ENCODE measurements at regions not wholly inside any gene's neighbourhood (a gene's known extent, or its start where the extent isn't known, plus 50 kb on each side); places are given as distances from the start of the nearest gene placed in this dataset.

- Histone ChIP-seq H3K36me3 (ENCODE audit: control insufficient read depth in 2 of 2, extremely low read depth in 1 of 2, insufficient read depth in 2 of 2, low read length in 2 of 2) (no peaks in the 10 kb centered on the region), H3K9me3 (replicated peaks; ENCODE audit: control insufficient read depth, insufficient read depth, low read length) (peaks cover 4% of the 10 kb centered on the region), H3K79me2 (ENCODE audit: control insufficient read depth, insufficient read depth, low read length) (no peaks in the 10 kb centered on the region), H3K4me2 (ENCODE audit: insufficient read depth, low read length) (no peak overlapping the region), H3K9me1 (replicated peaks; ENCODE audit: control insufficient read depth, extremely low read depth, insufficient read depth, low read length) (no peaks in the 10 kb centered on the region), H2AFZ (ENCODE audit: low read depth, low read length) (no peak overlapping the region), H3K4me1 (ENCODE audit: control insufficient read depth, extremely low read depth, insufficient read depth, low read length) (no peaks in the 10 kb centered on the region), H3K9ac (replicated peaks; ENCODE audit: extremely low read depth, insufficient read depth, low read length) (no peak overlapping the region), H3K27ac (ENCODE audit: insufficient read depth, low read depth, low read length) (no peak overlapping the region), H3K4me3 (replicated peaks in 1 of 3; ENCODE audit: insufficient read depth in 1 of 3, low read depth in 1 of 3, low read length in 3 of 3) (no peak overlapping the region), H4K20me1 (replicated peaks; ENCODE audit: control insufficient read depth, extremely low read depth, insufficient read depth, low read length) (no peaks in the 10 kb centered on the region), H3K27me3 (ENCODE audit: control insufficient read depth in 2 of 2, insufficient read depth in 2 of 2, low read length in 2 of 2) (no peaks in the 10 kb centered on the region)
- TF ChIP-seq POLR2A (IDR thresholded peaks at IDR 0.05; ENCODE audit: low read depth, low read length) (no peak), JUN (IDR thresholded peaks at IDR 0.05; ENCODE audit: borderline replicate concordance, insufficient read depth, insufficient read length, low read depth) (no peak), MAX (IDR thresholded peaks at IDR 0.05; ENCODE audit: insufficient read depth, insufficient read length) (no peak), MYC (IDR thresholded peaks at IDR 0.05; ENCODE audit: low read depth, low read length) (no peak), FOS (IDR thresholded peaks at IDR 0.05; ENCODE audit: borderline replicate concordance, insufficient read depth, low read length) (no peak), CTCF (IDR thresholded peaks at IDR 0.05; ENCODE audit: extremely low read depth in 1 of 2, insufficient read depth in 1 of 2, low read depth in 1 of 2, low read length in 2 of 2) (no peak), POLR2AphosphoS5 (IDR thresholded peaks at IDR 0.05; ENCODE audit: insufficient read depth, low read depth, low read length) (no peak), EZH2 (IDR thresholded peaks at IDR 0.05; ENCODE audit: borderline replicate concordance, low read depth, low read length, severe bottlenecking) (no peak), GATA2 (IDR thresholded peaks at IDR 0.05; ENCODE audit: insufficient read depth, insufficient read length, low read depth, low read length) (no peak)
- BruUV-seq (replicated peaks) = no TSS peak
- no peak for DNase-seq (ENCODE audit: low read depth, low spot score)
- dilution Hi-C loops (cut with MboI; ENCODE audit: extremely low pct_ligation_motif_present, low sequenced_read_pairs) = no loop called here
- no peak for FAIRE-seq
- intact Hi-C loops (cut with micrococcal nuclease) = no loop called here
- POLR2A ChIA-PET = no interaction called here
- CTCF ChIA-PET = no interaction called here
Measured at GRCh38 chr9:1722404-1722803, 292.7 kb upstream of the SMARCA2 start.

All from endothelial cell of umbilical vein (primary cell).